HG02973 (cell line): ENCODE measurements at regions not wholly inside any gene's neighbourhood (a gene's known extent, or its start where the extent isn't known, plus 50 kb on each side); places are given as distances from the start of the nearest gene placed in this dataset.

ENCODE experiments used
- ATAC-seq: cut with Tn5 transposase; IDR thresholded peaks from one replicate; pipeline ENCODE4 v1.9.1; 2021; ENCODE audit warnings: moderate library complexity; ENCODE audit not compliant: unreplicated experiment

GRCh38 chr9:8189881-8190280 is 390.3 kb upstream of the DMAC1 start:
- no peak for ATAC-seq

- ATAC-seq: no peak
Observed at GRCh38 chr9:8188723-8189407, 389.3 kb upstream of the DMAC1 start.

- ATAC-seq: no peak
Observed at GRCh38 chr9:8186560-8186959, 387.0 kb upstream of the DMAC1 start.

DNA sequence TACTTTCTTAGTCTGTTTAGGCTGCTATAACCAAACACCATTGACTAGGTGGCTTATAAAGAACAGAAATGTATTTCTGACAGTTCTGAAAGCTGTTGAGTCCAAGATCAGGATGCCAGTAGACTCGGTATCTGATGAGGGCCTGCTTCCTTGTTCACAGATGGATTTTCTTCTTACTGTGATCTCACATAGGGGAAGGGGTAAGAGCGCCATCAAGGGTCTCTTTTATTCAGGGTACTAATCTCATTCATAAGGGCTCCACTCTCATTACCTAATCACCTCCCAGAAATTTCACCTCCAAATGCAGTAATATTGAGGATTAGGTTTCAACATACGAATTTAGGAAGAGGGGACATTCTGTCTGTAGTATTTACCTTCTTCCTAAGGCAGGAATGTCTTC is 384.0 kb upstream of the DMAC1 start:
- ATAC-seq: no peak

- ATAC-seq: no peak
Observed at GRCh38 chr9:8179381-8180053, 379.9 kb upstream of the DMAC1 start.

DNA sequence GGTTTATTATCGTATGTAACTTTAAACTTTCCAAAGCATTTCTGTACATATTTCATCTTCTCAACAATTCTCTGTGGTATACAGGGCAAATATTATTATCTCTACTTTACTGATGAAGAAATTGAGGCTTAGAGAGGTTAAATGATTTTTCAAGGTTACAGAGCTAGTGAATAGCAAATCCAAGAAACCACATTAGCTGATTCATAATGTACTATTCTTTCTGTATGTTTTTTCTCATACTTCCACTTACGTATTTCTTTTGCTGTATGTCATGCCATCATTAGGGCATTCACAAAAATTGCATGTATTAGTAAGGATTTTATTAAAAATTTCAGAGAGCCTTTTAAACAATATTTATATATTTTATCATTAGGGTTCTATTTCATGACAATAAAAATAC is 372.4 kb upstream of the DMAC1 start:
- no peak for ATAC-seq

GRCh38 chr9:8168916-8169438 is 369.4 kb upstream of the DMAC1 start:
- no peak for ATAC-seq

GRCh38 chr9:8160787-8161186 is 361.2 kb upstream of the DMAC1 start:
- no peak for ATAC-seq

DNA sequence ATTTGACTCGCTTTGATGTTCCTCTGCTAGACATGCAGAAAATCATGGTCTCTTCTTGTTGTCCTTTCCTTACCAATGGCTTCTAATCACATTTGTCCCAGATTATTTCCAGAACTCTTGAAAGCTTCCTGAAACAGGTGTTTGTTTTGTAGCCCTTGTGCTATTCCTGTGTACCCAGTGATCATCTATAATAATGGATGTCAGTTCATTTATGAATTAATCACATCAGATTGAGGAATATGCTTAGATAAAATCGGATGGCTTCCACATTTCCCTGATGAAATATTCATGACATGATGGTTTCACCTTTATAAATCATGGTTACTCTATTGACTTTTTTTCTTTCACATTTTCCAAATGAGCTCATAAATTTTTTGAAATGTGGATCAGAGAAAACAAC is 359.0 kb upstream of the DMAC1 start:
- ATAC-seq: no peak

DNA sequence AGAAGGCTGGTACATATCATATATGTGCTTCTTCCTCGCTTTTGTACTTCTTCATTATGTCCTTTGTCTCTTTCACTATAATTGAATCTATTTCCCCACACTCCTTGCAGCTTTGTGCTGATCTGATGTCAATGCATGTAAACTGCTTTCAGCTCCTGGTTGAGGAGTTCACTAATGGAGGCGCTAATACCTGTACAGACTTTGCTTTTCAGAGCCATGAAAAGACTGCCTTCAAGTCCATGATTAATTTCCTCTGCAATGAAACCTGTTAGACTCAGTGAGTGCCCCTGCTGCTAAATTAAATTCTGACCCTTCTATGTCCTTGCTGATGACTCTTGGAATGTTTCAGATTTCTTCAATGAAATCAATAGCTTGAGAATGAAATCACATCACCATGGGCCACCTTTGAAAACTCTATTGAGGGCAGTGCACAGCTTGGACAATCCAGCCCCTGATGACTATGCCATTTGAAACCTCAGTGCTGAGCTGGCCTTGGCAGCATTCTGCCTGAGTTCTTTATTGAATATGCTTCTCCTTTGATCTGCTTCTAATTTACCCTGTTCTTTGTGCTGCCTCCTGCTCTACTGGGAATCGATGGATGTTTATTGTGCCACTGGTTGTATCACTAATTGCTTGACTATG is 358.2 kb upstream of the DMAC1 start:
- no peak for ATAC-seq

DNA sequence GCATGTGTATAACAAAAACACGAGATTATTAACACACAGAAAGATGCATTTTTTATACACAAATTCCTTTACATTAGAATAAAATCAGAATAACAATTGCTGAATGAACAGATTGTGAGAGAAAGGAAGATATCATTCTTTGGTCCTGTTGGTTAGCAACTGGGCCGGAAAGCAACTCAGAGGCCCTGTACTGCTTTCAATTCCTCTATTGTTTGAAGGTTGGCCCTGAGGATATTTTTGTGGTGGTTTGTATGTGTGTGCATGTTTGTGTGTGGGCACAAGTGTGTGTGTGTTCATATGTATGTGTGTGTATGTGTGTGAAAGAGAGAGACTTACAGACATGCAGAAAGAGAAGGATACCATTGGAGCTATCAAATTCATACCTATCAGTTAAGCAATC is 356.8 kb upstream of the DMAC1 start:
- no peak for ATAC-seq

DNA sequence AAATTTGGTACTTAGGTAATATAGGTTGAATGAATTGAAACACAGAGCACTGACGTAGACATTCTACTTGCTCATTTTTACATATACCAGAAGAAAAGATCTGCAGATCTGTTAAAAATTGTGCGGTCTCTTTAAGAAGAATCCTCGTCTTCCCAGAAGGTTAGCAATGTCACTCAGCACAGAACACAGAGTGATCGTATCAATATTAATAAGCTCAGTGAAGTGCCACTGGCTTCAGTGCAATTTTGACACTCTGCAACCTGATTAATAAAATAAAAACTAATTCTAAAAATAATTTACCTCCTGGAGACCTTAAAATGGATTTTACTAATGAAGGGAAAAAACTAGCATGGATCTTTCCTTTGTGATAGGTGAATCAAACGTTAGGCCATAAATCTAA is 356.1 kb upstream of the DMAC1 start:
- ATAC-seq: no peak

- ATAC-seq: no peak
Observed at GRCh38 chr9:8143677-8144076, 344.1 kb upstream of the DMAC1 start.

DNA sequence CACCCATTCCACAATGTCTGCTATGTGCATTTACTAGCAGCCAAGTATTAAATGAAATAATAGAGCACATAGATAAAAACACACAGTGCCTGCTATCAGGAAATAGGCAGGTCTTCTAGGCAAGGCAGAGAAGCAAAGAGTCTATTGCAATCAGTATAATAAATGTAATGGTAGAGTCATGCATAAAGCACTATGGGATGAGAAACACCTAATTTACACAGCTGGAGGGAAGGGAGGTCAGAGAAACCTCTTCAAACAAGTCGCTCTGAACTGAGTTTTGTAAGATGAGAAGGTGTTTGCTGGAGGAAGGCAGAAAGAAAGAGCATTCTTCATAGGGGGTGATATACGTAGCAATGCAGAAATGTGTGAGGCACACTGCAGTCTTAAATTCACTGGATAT is 341.0 kb upstream of the DMAC1 start:
- ATAC-seq: no peak

DNA sequence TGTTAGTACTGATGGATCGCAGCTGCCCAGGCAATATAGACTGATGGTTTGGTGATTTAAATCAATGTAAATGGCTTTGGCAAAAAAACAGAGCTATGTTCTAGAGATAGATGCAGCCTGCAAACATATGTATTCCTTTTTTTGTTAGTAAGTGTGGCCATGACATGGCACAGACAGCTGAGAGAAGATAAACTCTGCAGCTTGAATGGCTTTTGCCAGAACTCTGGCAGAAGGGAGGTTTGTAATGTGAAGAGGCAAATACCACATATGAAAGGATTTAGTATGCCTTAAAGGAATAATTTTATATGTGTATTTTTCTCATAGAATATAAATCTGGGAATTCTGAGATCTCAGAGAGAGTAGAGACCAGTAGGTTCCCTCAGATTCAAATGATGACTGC is 340.2 kb upstream of the DMAC1 start:
- no peak for ATAC-seq

GRCh38 chr9:8136477-8136876 is 336.9 kb upstream of the DMAC1 start:
- peak; percentile 69 for ATAC-seq

DNA sequence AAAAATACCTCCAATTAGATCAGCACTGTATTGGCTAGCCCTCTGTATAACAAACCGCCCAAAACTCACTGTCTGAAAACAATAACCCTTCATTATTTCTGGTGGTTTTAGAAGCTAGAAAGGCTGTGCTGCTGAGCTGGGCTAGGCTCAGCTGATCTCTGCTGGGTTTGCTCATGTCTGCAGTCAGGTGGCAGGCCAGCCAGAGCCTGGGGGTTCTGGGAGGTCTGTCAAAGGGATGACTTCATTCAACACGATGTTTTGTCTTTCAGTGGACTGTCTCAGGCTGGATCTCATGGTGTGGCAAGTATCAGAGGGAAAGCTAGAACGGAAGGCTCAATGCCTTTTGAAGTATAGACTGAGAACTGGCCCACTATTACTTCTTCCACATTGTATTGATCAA is 335.1 kb upstream of the DMAC1 start:
- no peak for ATAC-seq

GRCh38 chr9:8133606-8134005 is 334.0 kb upstream of the DMAC1 start:
- no peak for ATAC-seq

- no peak for ATAC-seq
Observed at GRCh38 chr9:8115570-8115969, 316.0 kb upstream of the DMAC1 start.

DNA sequence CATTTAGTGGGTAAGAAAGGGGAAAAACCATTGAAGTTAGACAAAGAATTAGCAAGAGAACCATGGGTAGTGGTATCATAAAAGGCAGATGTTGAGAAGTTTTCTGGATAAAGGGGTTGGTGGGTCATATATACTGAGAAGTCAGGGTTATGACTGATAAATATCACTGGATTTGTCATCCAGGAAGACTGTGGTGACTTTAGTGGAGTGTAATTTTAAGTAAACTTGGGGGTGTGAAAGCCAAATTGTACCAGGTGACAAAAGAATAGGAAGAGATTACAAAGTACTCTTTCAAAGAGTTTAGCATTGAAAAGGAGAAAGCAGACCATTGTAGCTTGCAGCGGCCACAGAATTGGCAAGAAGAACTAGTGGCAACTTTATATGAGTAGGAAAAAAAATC is 315.2 kb upstream of the DMAC1 start:
- no peak for ATAC-seq

GRCh38 chr9:8106362-8106761 is 306.8 kb upstream of the DMAC1 start:
- ATAC-seq: no peak

- no peak for ATAC-seq
Observed at GRCh38 chr9:8101607-8102006, 302.0 kb upstream of the DMAC1 start.
